Cardiac muscle cell (in vitro differentiated cells and primary cell): ENCODE measurements at regions not wholly inside any gene's neighbourhood (a gene's known extent, or its start where the extent isn't known, plus 50 kb on each side); places are given as distances from the start of the nearest gene placed in this dataset.
A peak's percentile ranks its signal among the peaks of the same experiment; 100 is the strongest.

Source experiments
- DNase-seq, 2 donors: peaks; one replicate each; pipeline versions ENCODE4 v3.0.0 to v3.0.0-alpha.2; 2010 to 2017; ENCODE audit warnings: low read depth in 1 of 2, low spot score in 1 of 2
- H3K27ac ChIP-seq: fragments of 200-600 bp; sonication (generic); 2 replicates; pipeline ENCODE4 v1.5.1; 2016
- H3K27me3 ChIP-seq: fragments of 200-600 bp; sonication (generic); 2 replicates; pipeline ENCODE4 v1.6.0; 2016; ENCODE audit warnings: control low read depth
- H3K36me3 ChIP-seq: fragments of 200-600 bp; sonication (generic); 2 replicates; pipeline ENCODE4 v1.5.1; 2016; ENCODE audit warnings: control low read depth
- H3K4me1 ChIP-seq: fragments of 200-600 bp; sonication (generic); 2 replicates; pipeline ENCODE4 v1.8.1; 2017; ENCODE audit warnings: low read depth, mild to moderate bottlenecking, mixed run types
- H3K4me3 ChIP-seq: fragments of 200-600 bp; sonication (generic); 2 replicates; pipeline ENCODE4 v1.5.1; 2016; ENCODE audit warnings: mild to moderate bottlenecking
- H3K9me3 ChIP-seq: fragments of 200-600 bp; sonication (generic); 2 replicates; pipeline ENCODE4 v1.5.1; 2017; ENCODE audit warnings: low read depth, mild to moderate bottlenecking, control low read depth
- CTCF ChIP-seq: IDR thresholded peaks from 2 replicates; pipeline ENCODE4 v1.5.1; 2012; ENCODE audit warnings: low read depth, mild to moderate bottlenecking, low read length

GRCh38 chr13:40403509-40404241 lies 262.8 kb downstream of the FOXO1 start:
- Histone ChIP-seq H3K4me1 (peaks cover 11% of the 10 kb centered on the region), H3K27me3 (no peaks in the 10 kb centered on the region), H3K36me3 (no peaks in the 10 kb centered on the region), H3K27ac (no peak overlapping the region), H3K9me3 (no peaks in the 10 kb centered on the region), H3K4me3 (no peak overlapping the region)
- TF ChIP-seq CTCF, result no peak
- DNase-seq, result no peak

- Histone ChIP-seq H3K9me3 (no peaks in the 10 kb centered on the region), H3K36me3 (no peaks in the 10 kb centered on the region), H3K27me3 (no peaks in the 10 kb centered on the region), H3K4me3 (no peak overlapping the region), H3K4me1 (peaks cover 11% of the 10 kb centered on the region), H3K27ac (no peak overlapping the region)
- DNase-seq, result no peak
- no peak for TF ChIP-seq CTCF
These were observed 262.0 kb downstream of the FOXO1 start for GRCh38 chr13:40404407-40404806.

GRCh38 chr13:40404967-40405716 lies 261.3 kb downstream of the FOXO1 start:
- no peak for DNase-seq
- Histone ChIP-seq H3K36me3 (no peaks in the 10 kb centered on the region), H3K9me3 (no peaks in the 10 kb centered on the region), H3K27ac (no peak overlapping the region), H3K4me3 (no peak overlapping the region), H3K27me3 (no peaks in the 10 kb centered on the region), H3K4me1 (peaks cover 11% of the 10 kb centered on the region)
- no peak for TF ChIP-seq CTCF

- DNase-seq, result peak; percentile 34 to 85
- H3K36me3 ChIP-seq, result no peaks in the 10 kb centered on the region
- no peaks in the 10 kb centered on the region for H3K27me3 ChIP-seq
- peaks cover 11% of the 10 kb centered on the region for H3K4me1 ChIP-seq
- no peak for TF ChIP-seq CTCF
- H3K4me3 ChIP-seq, result no peak overlapping the region
- no peaks in the 10 kb centered on the region for H3K9me3 ChIP-seq
- H3K27ac ChIP-seq, result peak overlapping the region; percentile 60
These were observed 259.9 kb downstream of the FOXO1 start for GRCh38 chr13:40406405-40407120.

- Histone ChIP-seq H3K36me3 (no peaks in the 10 kb centered on the region), H3K27ac (no peak overlapping the region)
- TF ChIP-seq CTCF, result no peak
These were observed 258.9 kb downstream of the FOXO1 start for GRCh38 chr13:40407567-40407966.

More at GRCh38 chr13:40407567-40407966, 258.9 kb downstream of the FOXO1 start:
- H3K4me1 ChIP-seq, result peaks cover 11% of the 10 kb centered on the region
- no peaks in the 10 kb centered on the region for H3K9me3 ChIP-seq
- H3K27me3 ChIP-seq, result no peaks in the 10 kb centered on the region
- no peak for DNase-seq
- no peak overlapping the region for H3K4me3 ChIP-seq
